ENCODE measurements at regions not wholly inside any gene's neighbourhood (a gene's known extent, or its start where the extent isn't known, plus 50 kb on each side); places are given as distances from the start of the nearest gene placed in this dataset.
A peak's percentile ranks its signal among the peaks of the same experiment; 100 is the strongest.
"Not testable (repeated sequence)": the region's sequence is repeated elsewhere in the genome, so short reads cannot be mapped to it uniquely, and the experiment has no call there.

DNA sequence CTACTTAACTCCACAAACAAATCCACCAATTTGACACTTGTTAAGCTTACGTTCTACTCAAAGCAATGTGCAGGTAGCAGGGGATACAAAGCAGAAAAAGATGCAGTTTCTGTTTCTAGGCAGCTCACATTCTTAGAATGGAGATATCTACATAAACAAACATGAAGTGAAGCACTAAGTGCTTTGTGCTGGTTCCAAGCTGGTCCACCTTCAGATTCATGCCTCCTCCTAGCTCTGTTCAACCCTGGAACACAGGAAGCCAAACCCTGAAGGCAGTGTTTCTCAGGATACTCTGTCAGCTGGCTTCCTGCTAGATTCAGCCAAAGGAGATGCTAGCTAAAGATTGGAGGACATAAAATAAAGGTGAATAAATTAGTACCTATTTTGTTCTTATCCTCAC lies 55.3 kb upstream of the NOL4 start:
- no peak for DNase-seq (ENCODE audit: low read depth, low spot score)

DNA sequence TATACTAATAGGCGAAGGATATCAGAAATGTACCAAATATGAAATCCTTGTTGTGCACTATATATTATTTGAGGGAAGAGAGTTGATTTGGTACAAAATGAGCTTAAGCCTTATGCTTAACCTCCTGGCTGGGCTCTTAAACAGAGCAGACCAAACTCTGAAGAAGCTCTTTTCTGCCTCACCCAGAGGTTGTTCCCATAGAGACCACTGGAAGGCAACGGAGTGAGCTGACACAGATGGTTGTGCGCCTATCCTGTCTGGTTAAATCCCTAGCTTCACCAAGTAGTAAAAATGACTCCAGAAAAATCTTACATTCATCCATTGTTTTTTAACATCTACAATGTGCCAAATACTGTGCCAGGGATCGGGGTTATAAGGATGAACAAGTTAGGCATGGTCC lies 55.9 kb upstream of the NOL4 start:
- DNase-seq (ENCODE audit: low read depth, low spot score), result no peak

DNA sequence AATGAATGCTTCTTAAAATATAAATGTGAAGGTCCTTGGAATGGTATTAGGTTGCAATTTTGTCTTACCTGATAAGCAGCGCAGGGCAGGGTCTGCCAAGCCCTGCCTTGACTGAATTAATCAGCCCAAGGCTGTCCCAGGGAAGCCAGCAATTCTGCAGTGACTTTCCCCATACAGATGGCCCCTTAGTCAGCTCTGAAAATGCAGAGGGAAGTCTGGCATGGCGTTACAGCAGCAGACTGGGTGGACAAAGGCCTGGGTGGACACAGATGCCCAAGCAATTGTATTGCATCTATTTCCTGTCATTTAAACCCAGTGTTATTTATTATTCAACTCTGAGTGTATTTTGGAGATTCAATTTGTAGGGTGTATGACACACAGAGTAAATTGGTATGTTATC lies 56.6 kb upstream of the NOL4 start:
- no peak for DNase-seq (ENCODE audit: low read depth, low spot score)

DNA sequence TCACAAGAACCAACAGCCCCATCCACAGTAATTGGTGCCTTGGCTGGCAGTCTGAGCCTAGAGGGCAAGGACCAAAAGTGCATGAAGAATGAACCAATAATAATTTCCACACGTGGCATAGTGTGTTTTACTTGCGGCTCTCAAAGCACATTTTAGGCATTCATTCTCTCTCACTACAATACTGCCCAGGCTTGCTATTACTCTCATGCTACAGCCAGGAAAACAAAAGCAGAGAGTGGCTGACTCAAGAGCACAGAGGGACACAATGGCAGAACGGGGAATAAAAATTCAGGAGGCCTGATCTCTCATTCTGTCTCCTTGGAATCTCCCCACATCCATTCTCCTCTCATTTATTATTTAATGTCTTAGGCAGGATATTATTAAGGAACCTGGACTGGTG lies 57.0 kb upstream of the NOL4 start:
- DNase-seq (ENCODE audit: low read depth, low spot score), result no peak

GRCh38 chr18:34283506-34283905 lies 58.8 kb upstream of the NOL4 start:
- DNase-seq (ENCODE audit: low read depth, low spot score), result no peak

DNA sequence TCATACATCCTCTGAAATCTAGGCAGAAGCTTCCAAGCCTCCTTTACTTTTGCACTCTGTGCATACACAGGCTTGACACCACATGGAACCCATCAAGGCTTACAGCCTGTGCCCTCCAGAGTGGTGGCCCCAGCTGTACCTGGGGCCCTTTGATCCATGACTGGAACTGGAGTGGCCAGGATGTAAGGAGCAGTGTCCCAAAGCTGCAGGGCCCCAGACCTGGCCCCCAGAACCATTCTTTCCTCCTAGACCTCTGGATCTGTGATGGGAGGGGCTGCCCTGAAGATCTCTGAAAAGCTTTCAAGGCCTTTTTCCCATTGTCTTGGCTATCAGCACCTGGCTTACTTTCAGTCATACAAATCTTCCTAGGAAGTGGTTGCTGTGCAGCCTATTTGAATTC lies 63.1 kb upstream of the NOL4 start:
- DNase-seq (ENCODE audit: low read depth, low spot score), result no peak

DNA sequence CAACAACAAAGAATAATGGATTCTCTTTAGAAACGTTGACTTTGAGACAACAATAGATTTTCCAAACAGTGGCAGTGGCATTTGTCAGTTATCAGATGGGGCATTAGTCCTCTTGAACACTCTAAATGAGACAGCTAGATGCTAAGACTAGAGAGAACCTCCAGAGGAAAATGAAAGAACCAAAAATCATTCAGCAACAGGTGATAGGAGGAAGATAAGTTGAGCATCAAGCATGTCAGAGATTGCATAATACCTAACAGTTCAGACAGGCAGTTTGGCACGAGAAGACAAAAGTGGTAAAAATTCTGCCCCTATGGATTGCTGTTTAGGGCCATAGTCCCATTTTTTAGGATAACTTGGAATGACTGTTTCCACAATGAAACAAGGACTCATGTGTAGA lies 67.9 kb upstream of the NOL4 start:
- DNase-seq (ENCODE audit: low read depth, low spot score), result no peak

- no peak for DNase-seq (ENCODE audit: low read depth, low spot score)
Observed at GRCh38 chr18:34297287-34297686, 72.6 kb upstream of the NOL4 start.

DNA sequence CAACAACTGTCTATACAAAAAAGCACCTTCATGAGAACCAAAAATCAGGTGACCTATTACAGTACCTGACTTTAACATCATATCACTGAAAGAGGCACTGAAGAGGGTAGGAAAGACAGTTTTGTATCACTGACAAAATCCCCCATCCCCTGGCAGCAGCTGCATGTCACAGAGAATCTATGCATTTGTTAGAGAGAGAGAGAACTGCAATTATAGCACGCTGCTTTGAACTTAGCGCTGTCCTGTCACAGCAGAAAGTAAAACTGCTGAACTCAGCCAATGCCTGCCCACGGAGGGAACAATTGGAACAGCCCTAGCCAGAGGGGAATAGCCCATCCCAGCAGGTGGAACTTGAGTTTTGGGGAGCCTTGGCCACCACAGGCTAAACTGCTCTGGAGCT lies 75.1 kb upstream of the NOL4 start:
- DNase-seq (ENCODE audit: low read depth, low spot score), result no peak

- no peak for DNase-seq (ENCODE audit: low read depth, low spot score)
Observed at GRCh38 chr18:34311468-34311867, 86.8 kb upstream of the NOL4 start.

DNA sequence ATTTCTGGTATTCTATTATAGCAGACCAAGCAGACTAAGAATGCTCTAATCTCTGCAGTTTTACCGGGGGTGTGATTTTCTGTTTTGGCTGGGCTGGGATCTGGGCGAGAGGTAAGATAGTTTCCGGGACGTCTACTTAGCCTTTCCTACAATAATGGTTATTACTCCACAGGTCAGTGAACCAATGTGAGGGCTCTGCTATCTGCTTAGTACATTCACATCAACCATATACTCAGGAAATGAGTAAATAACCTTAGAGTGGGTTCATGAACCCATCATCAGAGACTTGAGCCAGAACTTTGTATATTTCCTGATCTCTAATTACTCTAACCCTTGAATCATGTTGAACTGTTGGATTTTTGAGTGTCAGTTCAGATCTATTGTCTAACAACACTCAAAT lies 90.1 kb upstream of the NOL4 start:
- no peak for DNase-seq (ENCODE audit: low read depth, low spot score)

DNA sequence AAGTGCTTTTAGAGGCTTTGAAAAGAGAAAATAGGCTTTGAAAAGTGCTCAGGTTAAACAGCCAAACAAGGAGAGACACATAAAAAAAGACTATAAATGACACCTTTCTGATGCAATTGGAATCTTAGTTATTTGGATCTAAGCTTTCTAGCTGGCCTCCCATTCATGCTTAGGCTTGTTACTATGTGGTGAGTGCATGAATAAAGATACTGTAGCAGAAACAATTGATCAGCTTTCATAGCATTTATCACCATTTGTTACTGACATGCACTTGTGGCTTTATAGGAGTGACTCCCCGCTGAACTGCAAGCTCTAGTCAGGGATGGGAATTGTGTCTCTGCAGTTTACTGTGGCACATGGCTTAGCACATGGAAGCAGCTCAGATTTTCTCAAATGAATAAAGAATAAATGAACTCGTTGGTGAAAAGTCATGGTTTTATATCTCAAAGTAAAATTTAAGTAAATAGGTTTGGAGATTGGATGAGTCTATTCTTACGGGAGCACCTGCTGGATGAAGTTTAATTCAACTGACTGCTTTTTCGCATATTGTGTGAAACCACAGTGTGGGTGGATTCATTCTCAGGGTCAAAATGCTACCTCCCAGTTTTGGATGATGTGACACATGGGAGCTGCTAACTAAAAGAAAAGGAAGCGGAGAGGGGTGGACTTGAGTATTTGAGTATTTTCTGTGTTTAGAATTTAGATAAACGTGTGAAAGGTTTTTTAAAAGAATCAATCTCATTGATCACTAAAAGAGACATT lies 91.1 kb upstream of the NOL4 start:
- no peak for DNase-seq (ENCODE audit: low read depth, low spot score)

GRCh38 chr18:34320267-34320666 lies 95.6 kb upstream of the NOL4 start:
- no peak for DNase-seq (ENCODE audit: low read depth, low spot score)

DNA sequence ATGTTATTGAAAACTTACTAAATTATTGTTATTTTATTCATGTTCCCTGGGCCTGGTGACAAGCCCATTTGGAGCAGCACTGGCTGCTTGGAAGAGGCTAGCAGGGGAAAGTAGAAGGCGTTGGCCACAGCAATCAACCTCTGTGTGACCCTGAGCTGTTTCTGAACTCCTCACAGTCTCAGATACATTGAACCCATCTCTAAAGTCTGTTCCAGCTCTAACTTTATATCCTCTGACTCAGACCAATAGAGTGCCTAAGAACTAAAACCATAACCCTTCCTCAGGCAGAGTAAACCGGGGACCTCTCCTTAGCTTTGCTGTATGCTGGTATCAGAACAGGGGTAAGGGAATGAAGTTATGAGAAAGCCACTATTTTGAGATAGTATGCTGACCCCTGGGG lies 96.4 kb upstream of the NOL4 start:
- DNase-seq (ENCODE audit: low read depth, low spot score), result no peak

DNA sequence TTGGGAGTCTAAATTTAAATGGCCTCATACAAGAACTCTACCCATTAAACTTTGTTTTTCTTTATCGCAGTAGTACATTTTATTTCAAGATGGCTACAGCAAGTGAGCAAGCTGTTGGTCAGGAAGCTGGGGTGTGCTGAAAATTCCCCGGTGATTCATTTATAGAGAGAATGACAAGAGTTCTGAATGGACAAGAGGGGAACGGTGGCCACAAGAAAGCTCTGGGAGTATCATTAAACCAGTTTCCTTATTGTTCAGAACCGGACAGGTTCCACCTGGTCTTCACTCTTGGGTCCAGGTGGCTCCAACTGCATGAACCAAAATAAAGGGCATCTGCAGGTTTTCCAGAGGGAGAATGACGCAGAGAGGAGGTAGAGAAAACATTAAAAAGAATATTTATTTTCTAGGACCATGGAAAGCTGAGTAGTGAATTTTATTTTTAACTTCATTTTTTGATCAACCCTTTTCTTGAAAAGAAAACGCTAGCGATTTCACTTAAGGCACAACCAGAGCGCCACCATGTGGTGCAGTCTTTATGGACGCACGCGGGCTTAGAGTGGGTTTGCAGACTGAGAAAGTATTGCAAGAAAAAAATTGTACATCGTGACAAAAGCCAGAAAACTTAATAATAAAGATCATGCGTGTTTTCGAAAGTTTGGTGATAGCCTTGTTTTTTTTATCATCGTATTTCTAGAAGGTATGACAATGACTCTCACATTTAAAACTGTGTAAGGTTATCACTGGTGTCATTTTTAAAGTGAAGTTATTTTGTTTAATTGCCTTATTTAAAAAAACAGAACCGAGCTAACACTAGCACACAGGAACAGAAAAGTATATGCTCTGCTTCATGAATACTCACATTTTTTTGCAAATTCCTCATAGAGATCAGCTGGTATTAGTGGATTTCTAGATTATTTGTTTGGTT lies 97.9 kb upstream of the NOL4 start:
- peak; percentile 26 for DNase-seq (ENCODE audit: low read depth, low spot score)

DNA sequence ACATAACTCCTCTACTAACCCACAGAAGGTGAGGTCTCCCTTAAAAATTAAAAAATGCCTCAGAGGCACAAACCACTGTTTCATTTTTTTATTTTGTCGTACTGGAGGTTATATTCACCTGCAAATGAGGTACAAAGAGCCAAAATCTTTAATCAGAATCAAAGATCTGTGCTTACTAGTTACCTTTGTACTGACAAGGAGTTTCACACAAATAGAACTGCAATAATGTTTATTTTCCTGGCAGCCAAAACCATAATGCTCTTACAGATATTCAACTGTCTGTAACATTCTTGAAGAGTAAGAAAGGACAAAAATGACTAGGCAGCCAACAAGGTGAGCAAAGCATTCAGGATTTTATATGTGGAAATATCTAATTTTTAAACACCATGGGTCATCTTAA lies 105.1 kb upstream of the NOL4 start:
- DNase-seq (ENCODE audit: low read depth, low spot score), result no peak

DNA sequence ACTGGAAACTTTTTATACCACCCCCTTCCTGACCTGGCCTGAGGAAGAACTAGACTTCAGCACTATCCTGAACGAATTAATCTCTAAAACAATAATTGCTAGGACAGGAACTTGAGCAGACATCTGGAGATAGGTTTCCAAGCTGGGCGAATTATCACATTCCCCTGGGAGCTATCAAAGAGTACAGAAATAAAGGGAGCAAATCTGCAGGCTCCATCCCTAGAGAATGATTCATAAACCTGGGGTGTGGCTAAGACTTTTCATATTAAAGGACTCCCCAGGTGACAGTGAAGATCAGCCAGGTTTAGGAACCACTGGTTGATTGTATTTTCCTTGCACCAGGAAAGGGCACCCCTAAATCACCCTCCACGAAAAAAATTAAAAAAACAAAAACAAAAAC lies 105.6 kb upstream of the NOL4 start:
- no peak for DNase-seq (ENCODE audit: low read depth, low spot score)

DNA sequence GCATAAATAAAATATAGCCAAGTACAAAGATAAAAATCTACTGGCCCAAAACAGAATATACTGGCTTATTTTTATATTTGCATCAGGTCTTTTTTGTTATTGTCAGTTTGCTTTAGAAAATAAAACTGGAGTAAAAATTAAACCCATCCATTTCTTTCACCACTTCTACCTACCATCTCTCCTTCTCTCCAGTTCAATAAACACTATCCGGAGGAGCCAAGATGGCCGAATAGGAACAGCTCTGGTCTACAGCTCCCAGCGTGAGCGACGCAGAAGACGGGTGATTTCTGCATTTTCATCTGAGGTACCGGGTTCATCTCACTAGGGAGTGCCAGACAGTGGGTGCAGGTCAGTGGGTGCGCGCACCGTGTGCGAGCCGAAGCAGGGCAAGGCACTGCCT lies 106.2 kb upstream of the NOL4 start:
- DNase-seq (ENCODE audit: low read depth, low spot score), result not testable (repeated sequence)

DNA sequence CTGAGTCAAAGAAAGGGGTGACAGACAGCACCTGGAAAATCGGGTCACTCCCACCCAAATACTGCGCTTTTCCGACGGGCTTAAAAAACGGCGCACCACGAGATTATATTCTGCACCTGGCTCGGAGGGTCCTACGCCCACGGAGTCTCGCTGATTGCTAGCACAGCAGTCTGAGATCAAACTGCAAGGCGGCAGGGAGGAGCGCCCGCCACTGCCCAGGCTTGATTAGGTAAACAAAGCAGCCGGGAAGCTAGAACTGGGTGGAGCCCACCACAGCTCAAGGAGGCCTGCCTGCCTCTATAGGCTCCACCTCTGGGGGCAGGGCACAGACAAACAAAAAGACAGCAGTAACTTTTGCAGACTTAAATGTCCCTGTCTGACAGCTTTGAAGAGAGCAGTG lies 106.6 kb upstream of the NOL4 start:
- DNase-seq (ENCODE audit: low read depth, low spot score), result not testable (repeated sequence)

DNA sequence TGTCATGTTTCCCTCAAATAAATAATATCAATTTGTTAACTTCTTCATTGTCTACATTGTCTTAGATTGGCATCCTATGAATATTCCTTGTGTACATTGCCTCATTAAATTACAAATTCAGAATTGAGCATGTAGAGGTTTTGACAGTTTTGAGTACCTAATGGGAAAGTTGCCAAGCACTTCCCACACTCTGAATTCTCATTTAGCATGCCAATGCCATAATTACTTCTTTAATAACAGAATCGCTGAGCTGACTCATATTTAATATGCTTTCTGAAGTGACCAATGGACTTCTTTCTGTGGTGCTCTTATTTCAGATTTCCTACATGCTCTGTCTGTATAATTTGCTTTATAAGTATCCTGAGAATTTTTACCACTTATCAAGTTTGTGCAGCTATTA lies 114.4 kb upstream of the NOL4 start:
- no peak for DNase-seq (ENCODE audit: low read depth, low spot score)

DNA sequence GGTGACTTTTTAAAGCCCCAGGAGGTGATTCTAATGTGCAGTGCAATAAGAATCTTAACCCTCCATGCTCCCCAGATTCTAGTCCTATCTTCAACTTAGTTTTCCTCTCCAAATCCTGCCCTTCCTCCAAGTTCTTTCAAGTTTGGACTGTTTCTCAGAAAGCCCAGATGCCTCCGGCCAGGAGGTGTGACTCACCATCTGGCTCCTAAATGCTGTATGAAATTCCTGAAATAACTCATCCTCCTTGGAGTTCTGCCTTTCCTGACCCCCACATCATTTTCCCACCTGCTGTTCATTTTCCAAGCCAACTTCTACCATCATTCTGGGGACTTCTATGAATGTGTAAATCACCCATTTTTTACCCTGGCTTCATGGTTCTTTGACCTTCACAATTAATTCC lies 118.2 kb upstream of the NOL4 start:
- no peak for DNase-seq (ENCODE audit: low read depth, low spot score)

DNA sequence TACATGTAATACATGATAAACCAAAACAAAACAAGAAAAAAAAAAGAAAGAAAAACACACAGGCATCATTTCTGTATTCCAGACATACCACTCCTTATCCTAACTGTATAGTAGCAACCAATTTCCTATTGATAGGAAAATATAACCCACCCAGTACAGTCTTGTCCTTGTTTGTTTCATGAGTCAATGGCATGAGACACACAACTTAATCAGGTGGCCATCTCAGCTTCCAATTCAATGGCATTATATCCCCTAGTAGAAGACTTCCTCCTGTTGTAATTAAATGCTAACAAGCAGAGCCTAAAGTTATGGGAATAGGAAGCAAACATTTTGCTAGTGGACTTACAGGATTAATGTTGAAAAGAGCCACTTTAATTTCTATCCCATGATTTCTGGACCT lies 121.0 kb upstream of the NOL4 start:
- no peak for DNase-seq (ENCODE audit: low read depth, low spot score)

GRCh38 chr18:34350778-34351177 lies 126.1 kb upstream of the NOL4 start:
- no peak for DNase-seq (ENCODE audit: low read depth, low spot score)
